ENCODE measurements at regions not wholly inside any gene's neighbourhood (a gene's known extent, or its start where the extent isn't known, plus 50 kb on each side); places are given as distances from the start of the nearest gene placed in this dataset.

- no peak for DNase-seq (ENCODE audit: low spot score)
- intact Hi-C loops (cut with micrococcal nuclease; ENCODE audit: unreplicated experiment) (no loop called here), in situ Hi-C loops (cut with HindIII; ENCODE audit: extremely low pct_ligation_motif_present, low pct_unique_long_range_greater_than_20kb) (no loop called here)
- ATAC-seq: no peak
- H3K36me3 ChIP-seq (replicated peaks in 1 of 2; ENCODE audit: control insufficient read depth in 1 of 2, insufficient read depth in 2 of 2, low read length in 2 of 2): no peaks in the 10 kb centered on the region
- H3K79me2 ChIP-seq (ENCODE audit: insufficient read depth, low read length): no peaks in the 10 kb centered on the region
- no peaks in the 10 kb centered on the region for H3K27me3 ChIP-seq (ENCODE audit: control insufficient read depth in 1 of 2, insufficient read depth in 2 of 2, low read length in 2 of 2)
- no peak overlapping the region for H3K4me3 ChIP-seq (replicated peaks in 1 of 3; ENCODE audit: insufficient read depth in 1 of 3, low read depth in 2 of 3, low read length in 3 of 3)
- WGBS (ENCODE audit: low lambda C conversion rate): 2% methylated on average over 3 of the region's 3 CpGs
- H4K20me1 ChIP-seq (ENCODE audit: insufficient read depth, low read length): no peaks in the 10 kb centered on the region
- H3K4me1 ChIP-seq (ENCODE audit: insufficient read depth, low read length): no peaks in the 10 kb centered on the region
- H3K9ac ChIP-seq (ENCODE audit: insufficient read depth, low read depth, low read length): no peak overlapping the region
- no peak for TF ChIP-seq ZNF687 (CRISPR knock-in tag; IDR thresholded peaks at IDR 0.05)
- no peak for TF ChIP-seq MTA3 (CRISPR knock-in tag; IDR thresholded peaks at IDR 0.05)
- no peak for TF ChIP-seq HINFP (CRISPR knock-in tag; IDR thresholded peaks at IDR 0.05; ENCODE audit: low read depth)
- no peak for TF ChIP-seq NFYC (CRISPR knock-in tag; IDR thresholded peaks at IDR 0.05)
- no peak for TF ChIP-seq ZNF121 (CRISPR knock-in tag; IDR thresholded peaks at IDR 0.05)
- no peak for FAIRE-seq
- ChIA-PET POLR2A (no interaction called here), CTCF (ENCODE audit: low intra/inter-chr PET ratio, low total read pairs) (no interaction called here)
- no TSS peak for BruUV-seq (replicated peaks)
- H3K4me2 ChIP-seq (ENCODE audit: low read depth, low read length): no peak overlapping the region
- peaks cover 35% of the 10 kb centered on the region for H3K9me3 ChIP-seq (ENCODE audit: low read length)
- H2AFZ ChIP-seq (ENCODE audit: low read length): no peak overlapping the region
- no peak overlapping the region for H3K27ac ChIP-seq (ENCODE audit: extremely low read length, insufficient read depth, low read length)
Measured at GRCh38 chr17:22490399-22490798, 798.1 kb downstream of the KCNJ18 start.
